Panc1 (cell line): ENCODE measurements at regions not wholly inside any gene's neighbourhood (a gene's known extent, or its start where the extent isn't known, plus 50 kb on each side); places are given as distances from the start of the nearest gene placed in this dataset.
"Not testable (repeated sequence)": the region's sequence is repeated elsewhere in the genome, so short reads cannot be mapped to it uniquely, and the experiment has no call there.

Experiments used
- ATAC-seq: fragments of 200-7000 bp; cut with Tn5 transposase; 2 replicates; pipeline ENCODE4 v1.9.1; 2020; ENCODE audit warnings: mild to moderate bottlenecking, moderate library complexity
- BruUV-seq: library from RNA; stranded (reverse); fragments of 400-500 nt; replicated peaks from 2 replicates; lab custom pipeline; 2021; lab: Mats Ljungman, UMichigan
- CTCF ChIA-PET: fragments of 300-600 bp; sonication (Branson Sonifier 250); formaldehyde crosslinking; loops from one replicate; lab custom pipeline; 2022; ENCODE audit warnings: antibody characterized with exemption; lab: Charles Lee
- POLR2A ChIA-PET: fragments of 300-600 bp; sonication (Branson Sonifier 250); formaldehyde crosslinking; loops from one replicate; lab custom pipeline; 2022; ENCODE audit warnings: antibody characterized with exemption; lab: Charles Lee
- DNase-seq: peaks from one replicate; pipeline ENCODE4 v3.0.0-alpha.2; 2010; ENCODE audit warnings: low read depth, low spot score
- H3K27ac ChIP-seq: 2 replicates; pipeline ENCODE4 v1.5.1; 2011; ENCODE audit warnings: mild to moderate bottlenecking, low read length, inconsistent platforms
- H3K27me3 ChIP-seq: fragments of 200-500 bp; sonication (Bioruptor generic); 2 replicates; pipeline ENCODE4 v1.6.0; 2014; ENCODE audit warnings: low read length, inconsistent platforms; ENCODE audit not compliant: control insufficient read depth, insufficient read depth
- H3K36me3 ChIP-seq: fragments of 200-500 bp; sonication (Bioruptor generic); 2 replicates; pipeline ENCODE4 v1.5.1; 2014; ENCODE audit warnings: inconsistent platforms, mild to moderate bottlenecking, low read length, moderate library complexity; ENCODE audit not compliant: control insufficient read depth, insufficient read depth
- H3K4me1 ChIP-seq: 2 replicates; pipeline ENCODE4 v1.5.1; 2011; ENCODE audit warnings: inconsistent platforms, mild to moderate bottlenecking, low read length, moderate library complexity; ENCODE audit not compliant: control insufficient read depth, insufficient read depth
- H3K4me3 ChIP-seq, 2 experiments: 2 replicates each; pipeline ENCODE4 v1.5.1; 2011 to 2012; ENCODE audit warnings: low read depth in 2 of 2, low read length in 2 of 2, mild to moderate bottlenecking in 2 of 2, inconsistent platforms in 1 of 2, moderate library complexity in 1 of 2
- H3K9me3 ChIP-seq: fragments of 200-500 bp; sonication (Bioruptor generic); 2 replicates; pipeline ENCODE4 v1.5.1; 2014; ENCODE audit warnings: low read depth, mild to moderate bottlenecking, inconsistent platforms, low read length, moderate library complexity; ENCODE audit not compliant: control insufficient read depth, insufficient read depth
- in situ Hi-C: cut with HindIII; loops from 2 replicates; pipeline ENCODE4 v1.10.0; 2016; ENCODE audit warnings: low sequenced_read_pairs, low pct_unique_long_range_greater_than_20kb
- intact Hi-C: fragments of 100-400 bp; cut with micrococcal nuclease; formaldehyde crosslinking; loops from one replicate; pipeline ENCODE4 v1.10.0; 2022; ENCODE audit not compliant: unreplicated experiment

DNA sequence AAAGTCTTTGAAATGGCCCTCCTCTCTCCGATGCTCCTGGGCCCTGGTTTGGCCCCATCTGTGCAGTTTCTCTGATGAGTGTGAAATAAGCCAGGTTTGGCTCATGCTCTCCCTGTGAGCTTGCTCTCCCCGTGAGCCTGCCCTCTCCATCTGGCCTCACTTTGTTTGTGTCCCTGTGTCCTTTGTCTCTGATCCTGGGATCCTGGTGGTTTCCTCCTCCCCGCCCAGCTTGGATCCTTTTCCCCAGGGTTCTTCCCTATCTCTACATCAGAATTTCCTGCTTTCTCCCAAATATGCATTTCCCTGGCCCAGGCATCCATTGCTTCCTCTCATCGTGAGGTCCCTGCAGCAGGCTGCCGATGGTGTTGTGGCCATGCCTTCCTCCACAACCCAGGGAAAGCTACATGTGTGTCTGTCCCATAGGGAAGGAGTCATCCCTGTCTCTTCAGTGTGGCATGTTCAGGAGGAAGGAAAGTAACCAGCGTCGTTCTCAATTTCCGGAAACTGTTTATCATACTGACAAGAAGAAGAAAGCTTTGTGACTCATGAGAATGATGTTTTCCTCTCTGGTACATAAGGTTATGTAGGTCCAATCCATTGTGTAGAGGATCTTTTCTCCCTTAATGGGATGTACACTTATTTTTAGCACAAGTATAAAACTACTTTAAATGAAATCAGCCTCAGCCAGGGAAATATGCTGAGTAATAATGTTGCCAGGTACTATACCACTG lies 956.6 kb downstream of the SPATA31A6 start:
- H3K4me1 ChIP-seq, H3K27ac ChIP-seq, intact Hi-C loops, BruUV-seq, H3K9me3 ChIP-seq, H3K4me3 ChIP-seq, H3K27me3 ChIP-seq, POLR2A ChIA-PET, H3K36me3 ChIP-seq, ATAC-seq, DNase-seq, in situ Hi-C loops, CTCF ChIA-PET: not testable (repeated sequence)
